ENCODE measurements at regions not wholly inside any gene's neighbourhood (a gene's known extent, or its start where the extent isn't known, plus 50 kb on each side); places are given as distances from the start of the nearest gene placed in this dataset.

DNA sequence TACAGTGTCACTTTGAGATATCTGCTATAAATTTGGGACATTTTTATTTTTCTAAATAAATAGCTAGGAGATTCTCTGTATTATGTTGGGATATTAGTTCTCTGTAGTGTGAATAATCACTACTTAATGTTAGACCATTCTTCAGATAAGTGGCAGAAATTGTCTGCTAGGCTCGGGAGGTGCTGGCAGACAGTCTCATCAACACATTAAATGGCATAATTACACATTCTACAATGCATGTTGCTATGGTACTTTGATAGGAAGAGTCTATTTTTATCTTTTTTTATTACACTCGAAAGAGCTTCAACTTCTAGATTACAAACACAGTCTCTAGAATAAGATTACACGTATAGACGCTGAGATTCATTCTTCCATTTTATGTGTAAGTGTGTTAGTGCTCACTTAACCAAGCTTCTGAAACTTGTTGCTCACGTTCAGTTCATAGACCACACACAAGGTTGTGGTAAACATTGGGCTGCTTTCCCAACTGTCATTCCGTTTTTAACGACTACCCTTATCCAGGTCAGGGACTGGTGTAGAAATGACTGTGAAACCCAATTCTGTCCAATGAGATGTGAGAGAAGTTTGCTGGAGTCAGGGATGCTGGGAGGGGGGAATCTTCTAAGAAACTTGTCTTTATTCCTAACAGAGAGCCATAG, 78.6 kb downstream of the TPBG start:
- intact Hi-C loops (cut with micrococcal nuclease; ENCODE audit: unreplicated experiment) (no loop called here), in situ Hi-C loops (cut with MboI) (no loop called here)
- no peaks in the 10 kb centered on the region for H4K20me1 ChIP-seq (ENCODE audit: control insufficient read depth, insufficient read depth)
- H3K9ac ChIP-seq (ENCODE audit: control insufficient read depth, insufficient read depth, low read length), result no peak overlapping the region
- 69% methylated on average over 7 of the region's 7 CpGs for WGBS (ENCODE audit: insufficient coverage, insufficient replicate concordance, low lambda C conversion rate, missing lambda C conversion rate)
- CTCF ChIA-PET, result no interaction called here
- SMC1A ChIA-PET (ENCODE audit: uncharacterized antibody, unreplicated experiment), result interaction anchor here (0.6 kb wide), 1 partner anchor 496 kb away, joined by 4 read pairs; no protein-coding TSS in a partner anchor
- FAIRE-seq, result no peak
- TF ChIP-seq, protein P1, sequence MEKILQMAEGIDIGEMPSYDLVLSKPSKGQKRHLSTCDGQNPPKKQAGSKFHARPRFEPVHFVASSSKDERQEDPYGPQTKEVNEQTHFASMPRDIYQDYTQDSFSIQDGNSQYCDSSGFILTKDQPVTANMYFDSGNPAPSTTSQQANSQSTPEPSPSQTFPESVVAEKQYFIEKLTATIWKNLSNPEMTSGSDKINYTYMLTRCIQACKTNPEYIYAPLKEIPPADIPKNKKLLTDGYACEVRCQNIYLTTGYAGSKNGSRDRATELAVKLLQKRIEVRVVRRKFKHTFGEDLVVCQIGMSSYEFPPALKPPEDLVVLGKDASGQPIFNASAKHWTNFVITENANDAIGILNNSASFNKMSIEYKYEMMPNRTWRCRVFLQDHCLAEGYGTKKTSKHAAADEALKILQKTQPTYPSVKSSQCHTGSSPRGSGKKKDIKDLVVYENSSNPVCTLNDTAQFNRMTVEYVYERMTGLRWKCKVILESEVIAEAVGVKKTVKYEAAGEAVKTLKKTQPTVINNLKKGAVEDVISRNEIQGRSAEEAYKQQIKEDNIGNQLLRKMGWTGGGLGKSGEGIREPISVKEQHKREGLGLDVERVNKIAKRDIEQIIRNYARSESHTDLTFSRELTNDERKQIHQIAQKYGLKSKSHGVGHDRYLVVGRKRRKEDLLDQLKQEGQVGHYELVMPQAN (conservative IDR thresholded peaks at IDR 0.05), result no peak
- TF ChIP-seq NFYA (IDR thresholded peaks at IDR 0.05; ENCODE audit: borderline replicate concordance, low read depth, low read length) (no peak), RCOR1 (conservative IDR thresholded peaks at IDR 0.05; ENCODE audit: low read depth, low read length) (no peak), SP1 (IDR thresholded peaks at IDR 0.05; ENCODE audit: low read depth, low read length) (no peak), SMAD1 (IDR thresholded peaks at IDR 0.05; ENCODE audit: low read depth, partially characterized antibody) (no peak), KDM1A (IDR thresholded peaks at IDR 0.05; ENCODE audit: borderline replicate concordance) (no peak)
- TF ChIP-seq, protein P2, sequence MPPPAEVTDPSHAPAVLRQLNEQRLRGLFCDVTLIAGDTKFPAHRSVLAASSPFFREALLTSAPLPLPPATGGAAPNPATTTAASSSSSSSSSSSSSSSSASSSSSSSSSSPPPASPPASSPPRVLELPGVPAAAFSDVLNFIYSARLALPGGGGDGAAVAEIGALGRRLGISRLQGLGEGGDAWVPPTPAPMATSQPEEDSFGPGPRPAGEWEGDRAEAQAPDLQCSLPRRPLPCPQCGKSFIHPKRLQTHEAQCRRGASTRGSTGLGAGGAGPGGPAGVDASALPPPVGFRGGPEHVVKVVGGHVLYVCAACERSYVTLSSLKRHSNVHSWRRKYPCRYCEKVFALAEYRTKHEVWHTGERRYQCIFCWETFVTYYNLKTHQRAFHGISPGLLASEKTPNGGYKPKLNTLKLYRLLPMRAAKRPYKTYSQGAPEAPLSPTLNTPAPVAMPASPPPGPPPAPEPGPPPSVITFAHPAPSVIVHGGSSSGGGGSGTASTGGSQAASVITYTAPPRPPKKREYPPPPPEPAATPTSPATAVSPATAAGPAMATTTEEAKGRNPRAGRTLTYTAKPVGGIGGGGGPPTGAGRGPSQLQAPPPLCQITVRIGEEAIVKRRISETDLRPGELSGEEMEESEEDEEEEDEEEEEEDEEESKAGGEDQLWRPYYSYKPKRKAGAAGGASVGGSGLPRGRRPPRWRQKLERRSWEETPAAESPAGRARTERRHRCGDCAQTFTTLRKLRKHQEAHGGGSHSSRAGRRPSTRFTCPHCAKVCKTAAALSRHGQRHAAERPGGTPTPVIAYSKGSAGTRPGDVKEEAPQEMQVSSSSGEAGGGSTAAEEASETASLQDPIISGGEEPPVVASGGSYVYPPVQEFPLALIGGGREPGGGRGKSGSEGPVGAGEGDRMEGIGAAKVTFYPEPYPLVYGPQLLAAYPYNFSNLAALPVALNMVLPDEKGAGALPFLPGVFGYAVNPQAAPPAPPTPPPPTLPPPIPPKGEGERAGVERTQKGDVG (CRISPR knock-in tag; IDR thresholded peaks at IDR 0.05), result no peak
- no peaks in the 10 kb centered on the region for H3K4me1 ChIP-seq (ENCODE audit: control insufficient read depth, insufficient read depth, low read length)
- no peak for ATAC-seq
- no TSS peak for BruUV-seq (replicated peaks)
- no peaks in the 10 kb centered on the region for H3K79me2 ChIP-seq (ENCODE audit: control insufficient read depth, insufficient read depth, low read length)
- RAD21 ChIA-PET (ENCODE audit: unreplicated experiment), result no interaction called here
- H3K4me3 ChIP-seq, result no peak overlapping the region
- POLR2A ChIA-PET, result no interaction called here
- H3K9me3 ChIP-seq (replicated peaks; ENCODE audit: control insufficient read depth, insufficient read depth, low read length), result no peaks in the 10 kb centered on the region
- no peaks in the 10 kb centered on the region for H3K36me3 ChIP-seq (ENCODE audit: control insufficient read depth in 2 of 2, insufficient read depth in 2 of 2, low read length in 1 of 2)
- DNase-seq (ENCODE audit: low read depth, low spot score), result no peak
- no peak overlapping the region for H3K27ac ChIP-seq (ENCODE audit: control insufficient read depth, insufficient read depth)
- H2AFZ ChIP-seq (ENCODE audit: control insufficient read depth, low read depth, low read length), result no peak overlapping the region
- H3K27me3 ChIP-seq (replicated peaks in 1 of 2; ENCODE audit: control insufficient read depth in 2 of 2, insufficient read depth in 2 of 2, low read length in 1 of 2), result no peaks in the 10 kb centered on the region
- H3K4me2 ChIP-seq (ENCODE audit: control insufficient read depth, insufficient read depth), result no peak overlapping the region
